GM19240 (cell line): ENCODE measurements at regions not wholly inside any gene's neighbourhood (a gene's known extent, or its start where the extent isn't known, plus 50 kb on each side); places are given as distances from the start of the nearest gene placed in this dataset.

ENCODE experiments used
- DNase-seq: peaks from one replicate; pipeline ENCODE4 v3.0.0; 2011; ENCODE audit warnings: low spot score; ENCODE audit not compliant: insufficient read length

GRCh38 chr13:50676602-50677001 is 166.9 kb downstream of the DLEU7 start:
- no peak for DNase-seq

GRCh38 chr13:50677258-50677657 is 166.2 kb downstream of the DLEU7 start:
- no peak for DNase-seq

- DNase-seq, result no peak
Measured at GRCh38 chr13:50677687-50678463, 165.6 kb downstream of the DLEU7 start.

- DNase-seq, result no peak
Measured at GRCh38 chr13:50678464-50679162, 164.9 kb downstream of the DLEU7 start.

GRCh38 chr13:50679321-50679720 is 164.2 kb downstream of the DLEU7 start:
- no peak for DNase-seq

- DNase-seq, result no peak
Measured at GRCh38 chr13:50682002-50682401, 161.5 kb downstream of the DLEU7 start.

- no peak for DNase-seq
Measured at GRCh38 chr13:50682966-50683365, 160.5 kb downstream of the DLEU7 start.

- no peak for DNase-seq
Measured at GRCh38 chr13:50684366-50684765, 159.1 kb downstream of the DLEU7 start.

- DNase-seq, result no peak
Measured at GRCh38 chr13:50685491-50685890, 158.0 kb downstream of the DLEU7 start.

GRCh38 chr13:50685956-50686355 is 157.5 kb downstream of the DLEU7 start:
- DNase-seq, result no peak

- DNase-seq, result no peak
Measured at GRCh38 chr13:50686551-50686950, 156.9 kb downstream of the DLEU7 start.

GRCh38 chr13:50687545-50687944 is 155.9 kb downstream of the DLEU7 start:
- no peak for DNase-seq

- DNase-seq, result no peak
Measured at GRCh38 chr13:50690006-50690405, 153.5 kb downstream of the DLEU7 start.

GRCh38 chr13:50691176-50691680 is 152.3 kb downstream of the DLEU7 start:
- no peak for DNase-seq

GRCh38 chr13:50691681-50692263 is 151.7 kb downstream of the DLEU7 start:
- no peak for DNase-seq

GRCh38 chr13:50692396-50692915 is 151.0 kb downstream of the DLEU7 start:
- DNase-seq, result no peak

GRCh38 chr13:50693727-50694126 is 149.8 kb downstream of the DLEU7 start:
- no peak for DNase-seq

- DNase-seq, result no peak
Measured at GRCh38 chr13:50697746-50698539, 145.5 kb downstream of the DLEU7 start.

- no peak for DNase-seq
Measured at GRCh38 chr13:50699874-50700663, 143.4 kb downstream of the DLEU7 start.

GRCh38 chr13:50700664-50701305 is 142.7 kb downstream of the DLEU7 start:
- no peak for DNase-seq
